Spleen (tissue), 11 donors: ENCODE measurements at regions not wholly inside any gene's neighbourhood (a gene's known extent, or its start where the extent isn't known, plus 50 kb on each side); places are given as distances from the start of the nearest gene placed in this dataset.

ENCODE experiments used
- DNase-seq: peaks from one replicate; pipeline ENCODE4 v3.0.0-alpha.2; 2020
- H3K27ac ChIP-seq, 8 donors: fragments of 200-600 bp; sonication (generic) in 7 of 8; 1 replicate in 4 of 8; 2 replicates in 4 of 8; pipeline versions ENCODE4 v1.5.0 to v1.8.0; 2016 to 2021; ENCODE audit warnings: inconsistent platforms in 4 of 8, mild to moderate bottlenecking in 4 of 8, moderate library complexity in 1 of 8
- H3K27me3 ChIP-seq, 7 donors: fragments of 200-600 bp; sonication (generic) in 6 of 7; replicated peaks in 1 of 7; 1 replicate in 4 of 7; 2 replicates in 3 of 7; pipeline versions ENCODE4 v1.5.0 to v1.8.0; 2016 to 2021; ENCODE audit warnings: inconsistent platforms in 3 of 7, mild to moderate bottlenecking in 1 of 7
- H3K36me3 ChIP-seq, 6 donors: fragments of 200-600 bp; sonication (generic) in 5 of 6; 1 replicate in 4 of 6; 2 replicates in 2 of 6; pipeline versions ENCODE4 v1.5.0 to v1.8.0; 2016 to 2021; ENCODE audit warnings: inconsistent platforms in 2 of 6
- H3K4me1 ChIP-seq, 6 donors: fragments of 200-600 bp; sonication (generic) in 5 of 6; 1 replicate in 3 of 6; 2 replicates in 3 of 6; pipeline versions ENCODE4 v1.5.0 to v1.8.0; 2016 to 2021; ENCODE audit warnings: inconsistent platforms in 3 of 6
- H3K4me3 ChIP-seq, 8 donors: fragments of 200-600 bp; sonication (generic) in 7 of 8; 1 replicate in 4 of 8; 2 replicates in 4 of 8; pipeline versions ENCODE4 v1.5.0 to v1.8.0; 2016 to 2021; ENCODE audit warnings: inconsistent platforms in 4 of 8, mild to moderate bottlenecking in 4 of 8, moderate library complexity in 2 of 8
- H3K9me3 ChIP-seq, 8 donors: fragments of 200-600 bp; sonication (generic) in 7 of 8; 1 replicate in 4 of 8; 2 replicates in 4 of 8; pipeline versions ENCODE4 v1.5.0 to v1.8.0; 2016 to 2021; ENCODE audit warnings: inconsistent platforms in 4 of 8
- POLR2A ChIP-seq, 3 donors: fragments of 450-650 bp; IDR thresholded peaks; one replicate each; pipeline ENCODE4 v1.5.1; 2017; ENCODE audit warnings: antibody characterized with exemption in 3 of 3, mild to moderate bottlenecking in 1 of 3
- POLR2AphosphoS5 ChIP-seq, 3 donors: sonication (generic); formaldehyde crosslinking; IDR thresholded peaks; one replicate each; pipeline ENCODE4 v1.5.1; 2017; ENCODE audit warnings: antibody characterized with exemption in 3 of 3
- WGBS, 5 donors: extraction: QIAGEN DNeasy Blood & Tissue Kit in 3 of 5; methylation state at CpG; one replicate each; pipeline versions ENCODE4 v1.1.5 to v1.1.7; 2013 to 2018; 5-methylcytosine and 5-hydroxymethylcytosine counted together
- intact Hi-C: fragments of 100-400 bp; cut with DNase I; formaldehyde crosslinking; loops from one replicate; pipeline ENCODE4 v1.15.0; 2023; ENCODE audit warnings: low total_unique reads
- TF ChIP-seq, protein P1 (sequence below), 11 experiments: fragments of 200-600 bp in 7 of 11; fragments of 450-650 bp in 4 of 11; sonication (generic) in 4 of 11; IDR thresholded peaks in 8 of 11; conservative IDR thresholded peaks in 3 of 11; 1 replicate in 7 of 11; 2 replicates in 4 of 11; pipeline versions ENCODE4 v1.4.0 to v1.8.0; 2016 to 2021; ENCODE audit warnings: antibody characterized with exemption in 11 of 11, inconsistent platforms in 4 of 11, mild to moderate bottlenecking in 1 of 11
- donor health status: healthy with polysubstance abuse.
- donor health status: DM: no; HTN: no; CAD: no; lungs with moderate emphysema.
- donor health status: DM: no; HTN: no; CAD: no.
- donor health status: Bipolar disorder and iron deficiency.
- donor health status: healthy.
- donor health status: DM: no; HTN: no; CAD: no.
- donor health status: DM: yes; HTN: yes; CAD: no.

DNA sequence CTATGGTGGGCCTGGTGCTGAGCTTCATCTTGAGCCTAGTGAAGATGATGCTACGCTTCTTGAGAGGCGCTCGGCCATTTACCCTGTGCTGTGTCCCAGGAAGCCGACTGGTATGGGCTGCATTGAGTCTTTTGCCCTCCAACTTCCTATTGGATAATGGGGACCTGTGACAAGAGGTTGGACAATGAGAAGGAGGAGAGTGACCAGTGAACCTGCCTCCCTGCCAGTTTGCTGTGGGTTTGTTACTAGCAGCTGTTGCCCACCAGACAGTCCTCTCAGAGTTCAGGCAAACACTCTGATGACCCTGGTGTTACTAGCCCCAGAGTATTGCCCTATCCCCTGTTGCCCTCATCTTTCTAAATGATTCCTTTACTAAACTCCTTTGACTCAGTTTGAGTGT lies 99.6 kb upstream of the PFN2 start:
- WGBS, 5 donors = 80 to 100% (median 90%) methylated on average over 1 to 4 of the region's 4 CpGs
- Histone ChIP-seq H3K36me3 (no peaks in the 10 kb centered on the region), H3K4me3 (no peak overlapping the region), H3K27ac (no peak overlapping the region), H3K4me1 (peaks cover 0 to 4% (median 0%) of the 10 kb centered on the region in 6 donors), H3K27me3 (peaks cover 0 to 28% (median 3%) of the 10 kb centered on the region in 7 donors), H3K9me3 (no peaks in the 10 kb centered on the region)
- intact Hi-C loops = no loop called here
- DNase-seq = no peak
- TF ChIP-seq POLR2A (IDR thresholded peaks at IDR 0.05) (no peak), POLR2AphosphoS5 (IDR thresholded peaks at IDR 0.05) (no peak)
- TF ChIP-seq, protein P1, sequence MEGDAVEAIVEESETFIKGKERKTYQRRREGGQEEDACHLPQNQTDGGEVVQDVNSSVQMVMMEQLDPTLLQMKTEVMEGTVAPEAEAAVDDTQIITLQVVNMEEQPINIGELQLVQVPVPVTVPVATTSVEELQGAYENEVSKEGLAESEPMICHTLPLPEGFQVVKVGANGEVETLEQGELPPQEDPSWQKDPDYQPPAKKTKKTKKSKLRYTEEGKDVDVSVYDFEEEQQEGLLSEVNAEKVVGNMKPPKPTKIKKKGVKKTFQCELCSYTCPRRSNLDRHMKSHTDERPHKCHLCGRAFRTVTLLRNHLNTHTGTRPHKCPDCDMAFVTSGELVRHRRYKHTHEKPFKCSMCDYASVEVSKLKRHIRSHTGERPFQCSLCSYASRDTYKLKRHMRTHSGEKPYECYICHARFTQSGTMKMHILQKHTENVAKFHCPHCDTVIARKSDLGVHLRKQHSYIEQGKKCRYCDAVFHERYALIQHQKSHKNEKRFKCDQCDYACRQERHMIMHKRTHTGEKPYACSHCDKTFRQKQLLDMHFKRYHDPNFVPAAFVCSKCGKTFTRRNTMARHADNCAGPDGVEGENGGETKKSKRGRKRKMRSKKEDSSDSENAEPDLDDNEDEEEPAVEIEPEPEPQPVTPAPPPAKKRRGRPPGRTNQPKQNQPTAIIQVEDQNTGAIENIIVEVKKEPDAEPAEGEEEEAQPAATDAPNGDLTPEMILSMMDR (IDR thresholded peaks at IDR 0.05 in 8 of 11, conservative IDR thresholded peaks at IDR 0.05 in 3 of 11) = no peak

DNA sequence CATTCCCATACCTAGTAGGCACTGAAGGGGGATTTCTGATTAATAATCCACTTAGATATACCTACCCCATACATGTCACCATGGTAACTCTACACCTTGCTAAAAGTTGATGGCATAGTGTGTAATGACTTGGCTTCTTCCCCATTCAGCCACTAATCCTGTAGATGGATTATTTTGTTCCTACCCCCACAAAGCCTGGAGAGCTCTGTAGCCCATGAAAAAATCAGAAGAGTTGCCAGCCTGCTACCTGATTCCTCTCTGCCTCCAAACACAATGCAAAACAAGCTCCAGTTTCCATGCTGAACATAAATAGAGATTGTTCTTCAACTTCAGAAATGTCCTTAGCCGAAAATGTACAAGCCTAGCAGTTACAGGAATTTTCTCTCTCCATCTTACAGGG lies 98.9 kb upstream of the PFN2 start:
- no peaks in the 10 kb centered on the region for H3K4me1 ChIP-seq
- no peak overlapping the region for H3K4me3 ChIP-seq
- DNase-seq = no peak
- H3K27ac ChIP-seq = no peak overlapping the region
- peaks cover 0 to 28% (median 3%) of the 10 kb centered on the region in 7 donors for H3K27me3 ChIP-seq
- whole genome bisulfite sequencing, 5 donors = 49 to 92% (median 82%) methylated on average over 1 of the region's 1 CpG
- TF ChIP-seq POLR2AphosphoS5 (IDR thresholded peaks at IDR 0.05) = no peak
- no peak for TF ChIP-seq POLR2A (IDR thresholded peaks at IDR 0.05)
- TF ChIP-seq, protein P1 (IDR thresholded peaks at IDR 0.05 in 8 of 11, conservative IDR thresholded peaks at IDR 0.05 in 3 of 11) = no peak
- H3K9me3 ChIP-seq = no peaks in the 10 kb centered on the region
- H3K36me3 ChIP-seq = no peaks in the 10 kb centered on the region
- intact Hi-C loops = no loop called here

DNA sequence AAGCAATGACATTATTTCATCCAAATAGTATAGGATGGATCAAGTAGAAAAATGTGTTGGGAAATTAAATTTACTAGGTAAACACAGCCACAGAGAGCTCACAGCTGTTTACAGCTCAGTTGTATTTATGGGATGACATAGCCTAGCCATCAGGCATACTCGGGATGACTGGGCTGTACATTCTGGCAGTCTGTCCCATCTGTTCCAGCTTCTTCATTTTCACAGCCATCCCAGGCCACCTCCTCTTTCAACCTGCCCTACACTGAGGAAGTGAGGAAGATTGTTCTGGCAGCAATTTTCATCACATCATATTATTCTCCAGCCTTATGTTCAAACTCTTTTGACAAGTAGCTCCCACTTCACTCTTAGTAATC lies 98.4 kb upstream of the PFN2 start:
- H3K27me3 ChIP-seq = peaks cover 0 to 28% (median 3%) of the 10 kb centered on the region in 7 donors
- no peak overlapping the region for H3K27ac ChIP-seq
- H3K4me3 ChIP-seq = no peak overlapping the region
- H3K9me3 ChIP-seq = no peaks in the 10 kb centered on the region
- no peaks in the 10 kb centered on the region for H3K4me1 ChIP-seq
- no peak for DNase-seq
- H3K36me3 ChIP-seq = no peaks in the 10 kb centered on the region
- WGBS, 5 donors = 72 to 89% (median 80%) methylated on average over 1 of the region's 1 CpG
- intact Hi-C loops = no loop called here
- TF ChIP-seq, protein P1 (IDR thresholded peaks at IDR 0.05 in 8 of 11, conservative IDR thresholded peaks at IDR 0.05 in 3 of 11) = no peak
- TF ChIP-seq POLR2AphosphoS5 (IDR thresholded peaks at IDR 0.05) (no peak), POLR2A (IDR thresholded peaks at IDR 0.05) (no peak)

DNA sequence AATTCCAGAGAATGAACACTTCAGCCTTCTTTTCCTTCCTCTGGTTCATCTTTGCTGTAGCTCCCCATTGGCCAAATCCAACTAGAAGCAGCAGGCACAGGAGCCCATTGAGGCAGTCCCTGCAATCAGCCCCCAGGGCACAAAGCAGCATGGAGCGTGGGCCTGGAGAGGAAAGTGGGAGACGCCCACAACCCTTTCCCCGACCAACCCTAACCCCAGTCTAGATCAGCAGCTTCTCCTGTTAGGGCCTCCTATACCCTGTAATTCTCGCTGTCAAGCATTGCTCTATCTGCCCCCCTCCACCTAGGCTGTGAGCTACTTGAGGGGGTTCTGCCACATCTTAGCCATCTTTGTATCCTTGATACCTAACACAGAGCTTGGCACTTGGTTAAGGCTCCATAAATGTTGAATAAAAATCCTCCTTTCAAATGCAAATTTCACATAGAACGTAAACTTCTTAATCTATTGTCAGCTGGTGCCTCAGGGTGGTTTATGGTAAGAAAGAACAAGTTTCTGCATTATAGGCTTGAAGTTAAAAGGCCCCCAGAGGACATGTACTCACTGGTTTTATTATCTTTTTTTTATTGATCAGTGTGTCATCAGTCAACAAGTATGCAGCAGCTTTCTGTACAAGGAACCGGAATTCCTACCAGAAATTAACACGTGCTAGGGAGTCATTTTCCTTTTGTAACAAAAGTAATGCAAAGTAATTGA lies 97.9 kb upstream of the PFN2 start:
- TF ChIP-seq POLR2A (IDR thresholded peaks at IDR 0.05) (no peak), POLR2AphosphoS5 (IDR thresholded peaks at IDR 0.05) (no peak)
- TF ChIP-seq, protein P1 (IDR thresholded peaks at IDR 0.05 in 8 of 11, conservative IDR thresholded peaks at IDR 0.05 in 3 of 11) = no peak
- intact Hi-C loops = no loop called here
- 85 to 95% (median 91%) methylated on average over 7 of the region's 7 CpGs for WGBS, 5 donors

More for the DNA sequence above, 97.9 kb upstream of the PFN2 start:
- no peak for DNase-seq
- H3K4me1 ChIP-seq = no peaks in the 10 kb centered on the region
- H3K27ac ChIP-seq = no peak overlapping the region
- H3K36me3 ChIP-seq = no peaks in the 10 kb centered on the region
- no peaks in the 10 kb centered on the region for H3K9me3 ChIP-seq
- H3K4me3 ChIP-seq = no peak overlapping the region
- H3K27me3 ChIP-seq = peaks cover 0 to 28% (median 3%) of the 10 kb centered on the region in 7 donors
